Activated naive CD4-positive, alpha-beta T cell (primary cell): ENCODE measurements at regions not wholly inside any gene's neighbourhood (a gene's known extent, or its start where the extent isn't known, plus 50 kb on each side); places are given as distances from the start of the nearest gene placed in this dataset.
"Not testable (repeated sequence)": the region's sequence is repeated elsewhere in the genome, so short reads cannot be mapped to it uniquely, and the experiment has no call there.

Source experiments
- DNase-seq, 4 experiments: peaks; one replicate each; lab custom pipeline; 2025; lab: John Stamatoyannopoulos, UW

DNA sequence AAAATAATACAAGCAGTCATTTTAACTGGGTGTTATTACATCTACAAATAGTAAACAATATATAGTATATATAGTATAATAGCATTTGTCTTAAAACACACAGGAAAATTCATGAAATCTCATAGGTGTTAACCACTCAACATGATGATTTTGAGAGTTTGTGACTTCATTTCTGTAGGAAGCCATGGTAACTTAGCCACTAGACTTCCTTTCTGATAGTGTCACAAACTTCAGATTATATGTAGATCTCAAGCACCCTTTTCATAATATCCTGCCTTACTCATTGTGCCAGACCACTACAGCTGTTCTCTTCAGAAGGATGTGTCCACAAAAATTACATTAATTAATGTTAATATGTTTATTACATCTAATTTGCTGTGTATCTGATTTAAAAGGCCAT lies 1250.6 kb downstream of the ADGRL3 start:
- no peak for DNase-seq

DNA sequence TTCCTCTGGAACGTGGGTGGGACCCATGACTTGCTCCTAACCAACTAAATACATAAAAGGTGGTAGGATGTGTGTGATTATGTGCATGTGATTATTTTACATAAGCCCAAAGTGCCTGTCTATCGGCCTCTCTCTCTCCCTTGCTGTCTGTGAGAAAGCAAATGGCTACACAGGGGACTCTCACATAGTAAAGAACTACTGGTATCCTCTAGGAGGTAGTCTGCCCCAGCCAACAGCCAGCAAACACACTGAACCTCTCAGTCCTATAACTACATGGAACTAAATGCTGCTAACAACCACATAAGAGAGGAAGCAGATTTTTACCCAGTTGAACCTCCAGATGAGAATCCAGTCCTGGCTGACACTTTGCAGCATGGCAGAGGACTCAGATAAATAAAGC lies 1249.4 kb downstream of the ADGRL3 start:
- no peak for DNase-seq

- DNase-seq: no peak
Measured at GRCh38 chr4:62448911-62449310, 1248.8 kb downstream of the ADGRL3 start.

GRCh38 chr4:62439051-62439450 lies 1238.9 kb downstream of the ADGRL3 start:
- no peak for DNase-seq

GRCh38 chr4:62434921-62435320 lies 1234.8 kb downstream of the ADGRL3 start:
- DNase-seq: no peak

- DNase-seq: not testable (repeated sequence)
Measured at GRCh38 chr4:62431513-62432231, 1231.5 kb downstream of the ADGRL3 start.

- DNase-seq: no peak
Measured at GRCh38 chr4:62429297-62429696, 1229.2 kb downstream of the ADGRL3 start.

DNA sequence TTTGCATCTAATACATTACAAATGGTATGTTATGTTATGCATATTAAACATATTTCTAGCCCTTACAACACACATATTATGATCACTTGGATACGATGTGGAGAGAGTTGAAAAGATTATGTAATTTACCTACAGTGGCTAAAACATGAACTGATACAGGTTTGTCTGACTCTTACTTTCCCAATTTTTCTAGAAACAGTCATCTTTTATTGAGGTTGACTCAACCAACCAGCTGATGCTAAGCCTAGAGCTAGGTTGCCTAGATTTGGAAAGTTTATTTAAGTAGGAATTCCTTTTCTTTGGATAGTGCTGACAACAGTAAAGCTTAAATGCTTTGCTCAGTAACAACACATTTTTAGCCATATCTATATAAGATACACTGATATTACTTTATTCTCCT lies 1215.1 kb downstream of the ADGRL3 start:
- no peak for DNase-seq

DNA sequence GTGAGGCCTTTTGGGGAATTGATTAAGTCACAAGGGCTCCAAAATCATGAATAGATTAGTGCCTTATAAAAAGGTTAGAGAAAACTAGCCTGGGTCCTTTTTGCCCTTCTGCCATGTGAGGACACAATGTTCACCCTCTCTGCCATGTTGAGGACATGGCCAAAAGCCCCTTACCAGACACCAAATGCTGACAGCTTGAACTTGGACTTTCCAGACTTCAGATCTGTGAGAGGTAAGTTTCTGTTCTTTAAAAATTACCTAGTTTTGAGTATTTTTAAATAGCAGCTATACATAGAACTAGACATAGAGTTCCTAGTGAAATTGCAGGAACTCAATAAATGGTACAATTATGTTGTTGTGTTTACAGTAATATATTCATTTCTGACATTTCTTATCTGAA lies 1214.4 kb downstream of the ADGRL3 start:
- DNase-seq: no peak

- DNase-seq: no peak
Measured at GRCh38 chr4:62410371-62411003, 1210.4 kb downstream of the ADGRL3 start.

DNA sequence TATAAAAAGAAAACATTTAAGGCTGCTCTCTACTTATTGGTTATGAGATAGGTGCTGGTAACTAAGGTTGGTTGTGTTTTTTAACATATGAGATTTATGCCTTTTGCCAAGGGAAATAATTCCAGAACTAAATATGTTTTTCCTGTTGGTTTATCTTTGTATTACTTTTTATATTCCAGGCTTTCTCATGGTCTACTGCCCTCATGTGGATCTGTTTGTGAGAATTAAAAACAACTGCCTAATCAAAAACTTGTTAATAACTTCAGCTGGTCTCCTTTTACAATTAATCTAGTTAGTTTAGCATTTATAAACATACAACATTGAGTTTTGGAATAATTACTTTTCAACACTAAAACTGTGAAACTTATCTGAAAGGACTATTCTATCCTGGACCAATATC lies 1208.3 kb downstream of the ADGRL3 start:
- DNase-seq: no peak

DNA sequence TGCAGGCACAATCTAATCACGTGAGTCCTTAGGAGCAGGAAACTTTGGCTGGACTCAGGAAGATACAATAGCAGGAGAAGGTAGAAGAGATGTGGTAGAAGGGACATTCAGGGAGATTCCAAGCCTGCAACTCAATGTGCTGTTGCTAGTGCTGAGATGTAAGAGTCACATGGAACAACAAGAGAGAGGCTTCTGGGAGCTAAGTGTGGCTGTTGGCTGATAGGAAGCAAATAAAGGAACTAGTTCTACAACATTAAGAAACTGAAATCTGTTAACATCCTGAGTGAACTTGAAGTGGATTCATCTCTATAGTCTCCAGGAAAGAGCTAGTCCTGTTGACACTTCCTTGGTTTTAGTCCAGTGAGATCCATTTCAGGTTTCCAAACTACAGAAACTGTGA lies 1207.4 kb downstream of the ADGRL3 start:
- no peak for DNase-seq

- no peak for DNase-seq
Measured at GRCh38 chr4:62402088-62402806, 1202.1 kb downstream of the ADGRL3 start.

DNA sequence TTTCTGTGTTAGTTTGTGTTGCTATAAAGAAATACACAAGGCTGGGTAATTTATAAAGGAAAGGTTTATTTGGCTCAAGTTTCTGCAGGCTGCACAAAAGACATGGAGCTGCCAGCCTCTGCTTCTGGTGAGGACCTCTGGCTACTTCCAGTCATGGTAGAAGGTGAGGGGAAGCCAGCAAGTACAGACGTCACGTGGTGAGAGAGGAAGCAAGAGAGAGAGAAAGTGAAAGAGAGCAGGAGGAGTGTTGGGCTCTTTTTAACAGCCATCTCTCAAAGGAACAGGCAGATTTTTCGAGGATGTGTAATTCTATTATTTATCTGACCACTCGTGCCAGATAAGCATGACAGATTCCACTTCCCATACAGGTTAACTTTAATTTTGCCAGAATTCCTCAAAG lies 1199.1 kb downstream of the ADGRL3 start:
- DNase-seq: no peak

- DNase-seq: no peak
Measured at GRCh38 chr4:62398318-62398717, 1198.2 kb downstream of the ADGRL3 start.

DNA sequence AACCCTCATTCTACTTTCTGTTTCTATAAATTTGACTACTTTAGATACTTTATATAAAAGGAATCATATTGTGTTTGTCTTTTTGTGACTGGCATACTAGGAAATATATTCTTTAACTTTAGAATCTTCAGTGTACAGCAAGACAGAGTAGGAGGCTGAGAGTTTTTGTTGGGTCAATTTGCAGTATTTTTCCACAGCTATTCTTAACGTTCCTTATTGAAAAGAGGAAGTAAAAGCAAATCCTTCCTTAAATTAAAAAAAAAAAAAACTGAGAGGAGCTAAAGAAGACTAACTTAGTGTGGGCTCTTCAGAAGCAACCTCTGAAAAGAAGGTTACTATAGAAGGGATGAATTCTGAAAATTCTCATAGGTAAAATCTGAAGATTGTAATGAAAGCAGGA lies 1194.6 kb downstream of the ADGRL3 start:
- no peak for DNase-seq

DNA sequence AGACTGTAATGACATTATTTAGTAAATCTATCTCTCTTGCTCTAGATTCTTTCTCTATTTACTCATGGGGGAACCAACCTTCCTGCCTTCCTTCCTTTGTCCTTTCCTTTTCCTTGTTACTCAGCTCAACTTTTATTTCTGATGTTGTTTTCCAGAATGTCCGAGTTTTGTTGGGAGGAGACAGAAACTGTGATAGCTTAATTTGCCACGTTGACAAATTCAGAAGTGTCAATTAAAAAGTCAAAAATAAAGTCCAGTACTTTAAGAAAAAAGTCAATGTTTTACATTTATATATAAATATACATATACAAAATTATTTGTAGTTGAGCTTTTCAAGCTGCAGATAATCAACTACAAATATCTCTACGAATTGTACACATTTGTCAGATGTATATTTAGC lies 1187.7 kb downstream of the ADGRL3 start:
- DNase-seq: no peak

DNA sequence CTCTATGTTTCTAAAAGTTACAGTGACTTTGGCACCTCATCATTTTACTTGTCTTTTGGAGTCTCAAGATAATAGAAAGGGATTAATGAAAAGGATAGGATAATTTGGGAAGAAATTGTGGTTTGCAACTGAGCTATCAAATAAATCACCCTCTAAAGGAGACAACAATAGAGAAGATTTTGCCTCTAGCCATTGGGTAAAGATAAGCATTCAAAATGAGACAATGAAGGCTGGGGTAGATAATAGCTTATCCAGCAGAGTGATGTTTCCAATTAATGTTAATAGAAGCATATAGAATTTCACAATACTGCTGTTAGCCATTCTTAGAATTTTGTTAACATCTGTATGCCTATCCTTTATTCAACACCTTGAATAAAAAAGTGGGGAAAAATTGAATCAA lies 1177.6 kb downstream of the ADGRL3 start:
- DNase-seq: no peak

GRCh38 chr4:62377245-62377644 lies 1177.1 kb downstream of the ADGRL3 start:
- no peak for DNase-seq

DNA sequence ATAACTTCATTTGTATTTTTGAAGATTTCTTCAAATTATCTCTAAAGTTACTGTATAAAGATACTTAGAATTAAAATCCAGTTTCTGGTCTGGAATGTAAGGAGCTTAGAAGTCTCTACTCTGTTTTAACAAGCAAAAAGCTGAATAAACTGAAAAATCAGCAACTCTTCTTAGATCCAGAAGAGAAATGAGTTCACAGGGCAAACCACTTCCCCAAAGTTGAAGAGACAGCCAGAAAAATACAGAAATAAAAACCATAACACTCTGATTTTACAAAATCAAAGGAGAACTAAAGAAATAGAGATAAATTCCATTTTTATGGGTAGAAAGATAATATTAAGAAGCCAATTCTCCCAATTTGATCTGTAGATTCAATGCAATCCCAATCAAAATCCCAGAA lies 1166.8 kb downstream of the ADGRL3 start:
- DNase-seq: no peak

GRCh38 chr4:62360156-62360545 lies 1160.0 kb downstream of the ADGRL3 start:
- DNase-seq: no peak

DNA sequence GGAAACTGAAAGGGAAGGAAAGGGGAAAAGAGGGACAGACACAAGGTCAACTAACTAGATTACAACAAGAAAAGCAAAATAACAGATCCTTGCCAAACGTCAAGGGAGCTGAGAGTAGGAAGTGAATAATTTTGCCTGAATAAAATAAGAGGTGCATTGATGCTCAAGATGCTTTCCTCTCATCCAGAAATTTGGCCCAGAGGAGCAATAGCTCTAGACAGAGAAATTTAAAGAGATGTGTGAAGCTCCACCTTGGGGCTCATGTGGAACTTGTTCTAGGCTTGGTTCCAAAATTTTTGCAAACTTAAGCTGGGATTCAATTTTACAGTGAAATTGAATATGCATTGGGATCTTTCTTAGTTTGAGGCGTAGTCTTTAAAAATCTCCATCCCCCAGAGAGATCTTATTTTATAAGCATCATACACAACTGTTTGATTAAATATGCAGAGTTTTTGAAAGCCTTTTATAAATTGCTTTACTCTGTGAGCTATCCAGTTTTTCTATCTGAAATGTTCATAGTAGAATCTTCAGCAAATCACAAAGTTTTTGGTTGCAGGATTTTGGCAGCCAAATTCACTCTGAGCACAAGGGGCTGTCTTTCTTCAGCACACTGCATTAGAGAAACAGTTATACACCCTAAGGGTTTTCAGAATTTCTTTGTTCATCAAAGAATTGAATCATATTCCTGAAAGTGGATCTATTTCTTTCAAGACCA lies 1159.5 kb downstream of the ADGRL3 start:
- no peak for DNase-seq

GRCh38 chr4:62344915-62345314 lies 1144.8 kb downstream of the ADGRL3 start:
- no peak for DNase-seq
